ENCODE measurements at regions not wholly inside any gene's neighbourhood (a gene's known extent, or its start where the extent isn't known, plus 50 kb on each side); places are given as distances from the start of the nearest gene placed in this dataset.

DNA sequence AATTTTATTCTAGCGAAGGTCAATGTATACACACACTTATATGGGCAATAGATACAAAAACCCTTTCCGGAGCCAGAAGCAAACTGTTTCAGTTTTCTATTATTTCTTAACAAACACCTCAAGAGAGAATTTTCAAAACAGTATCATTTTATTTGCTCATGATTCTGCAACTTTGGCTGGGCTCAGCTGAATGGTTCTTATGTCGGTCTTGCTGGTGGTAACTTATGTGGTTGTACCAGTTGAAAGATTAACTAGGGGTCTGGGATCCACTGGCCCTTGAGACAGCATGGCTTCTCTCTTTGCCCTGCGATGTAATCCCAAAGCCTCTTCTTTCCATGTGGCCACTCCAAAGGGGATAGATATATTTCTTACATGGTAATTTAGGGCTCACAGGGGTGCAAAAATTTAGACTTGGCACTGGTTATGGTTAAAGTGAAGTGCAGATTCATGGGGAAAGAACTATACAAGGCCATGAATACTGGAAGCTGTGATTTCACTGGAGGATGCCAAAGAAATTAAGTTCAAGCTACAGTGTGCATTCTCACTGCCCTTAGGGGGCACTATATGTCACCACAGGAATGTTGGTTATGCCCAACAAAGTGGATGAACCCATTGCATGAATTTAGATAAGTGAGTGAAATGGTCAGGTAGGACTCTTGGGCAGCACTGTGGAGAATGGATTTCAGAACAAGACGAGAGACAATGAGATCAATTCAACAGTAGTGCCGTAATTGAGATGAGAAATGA lies 94.3 kb upstream of the NAV3 start (continued):
- TF ChIP-seq, protein P1, sequence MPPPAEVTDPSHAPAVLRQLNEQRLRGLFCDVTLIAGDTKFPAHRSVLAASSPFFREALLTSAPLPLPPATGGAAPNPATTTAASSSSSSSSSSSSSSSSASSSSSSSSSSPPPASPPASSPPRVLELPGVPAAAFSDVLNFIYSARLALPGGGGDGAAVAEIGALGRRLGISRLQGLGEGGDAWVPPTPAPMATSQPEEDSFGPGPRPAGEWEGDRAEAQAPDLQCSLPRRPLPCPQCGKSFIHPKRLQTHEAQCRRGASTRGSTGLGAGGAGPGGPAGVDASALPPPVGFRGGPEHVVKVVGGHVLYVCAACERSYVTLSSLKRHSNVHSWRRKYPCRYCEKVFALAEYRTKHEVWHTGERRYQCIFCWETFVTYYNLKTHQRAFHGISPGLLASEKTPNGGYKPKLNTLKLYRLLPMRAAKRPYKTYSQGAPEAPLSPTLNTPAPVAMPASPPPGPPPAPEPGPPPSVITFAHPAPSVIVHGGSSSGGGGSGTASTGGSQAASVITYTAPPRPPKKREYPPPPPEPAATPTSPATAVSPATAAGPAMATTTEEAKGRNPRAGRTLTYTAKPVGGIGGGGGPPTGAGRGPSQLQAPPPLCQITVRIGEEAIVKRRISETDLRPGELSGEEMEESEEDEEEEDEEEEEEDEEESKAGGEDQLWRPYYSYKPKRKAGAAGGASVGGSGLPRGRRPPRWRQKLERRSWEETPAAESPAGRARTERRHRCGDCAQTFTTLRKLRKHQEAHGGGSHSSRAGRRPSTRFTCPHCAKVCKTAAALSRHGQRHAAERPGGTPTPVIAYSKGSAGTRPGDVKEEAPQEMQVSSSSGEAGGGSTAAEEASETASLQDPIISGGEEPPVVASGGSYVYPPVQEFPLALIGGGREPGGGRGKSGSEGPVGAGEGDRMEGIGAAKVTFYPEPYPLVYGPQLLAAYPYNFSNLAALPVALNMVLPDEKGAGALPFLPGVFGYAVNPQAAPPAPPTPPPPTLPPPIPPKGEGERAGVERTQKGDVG (CRISPR knock-in tag; IDR thresholded peaks at IDR 0.05) = no peak
- TF ChIP-seq SMC3 (IDR thresholded peaks at IDR 0.05; ENCODE audit: borderline replicate concordance, low read length) (peak; percentile 34; the same call in 1 of the 2 replicates), SP1 (IDR thresholded peaks at IDR 0.05; ENCODE audit: low read depth, low read length) (no peak)

DNA sequence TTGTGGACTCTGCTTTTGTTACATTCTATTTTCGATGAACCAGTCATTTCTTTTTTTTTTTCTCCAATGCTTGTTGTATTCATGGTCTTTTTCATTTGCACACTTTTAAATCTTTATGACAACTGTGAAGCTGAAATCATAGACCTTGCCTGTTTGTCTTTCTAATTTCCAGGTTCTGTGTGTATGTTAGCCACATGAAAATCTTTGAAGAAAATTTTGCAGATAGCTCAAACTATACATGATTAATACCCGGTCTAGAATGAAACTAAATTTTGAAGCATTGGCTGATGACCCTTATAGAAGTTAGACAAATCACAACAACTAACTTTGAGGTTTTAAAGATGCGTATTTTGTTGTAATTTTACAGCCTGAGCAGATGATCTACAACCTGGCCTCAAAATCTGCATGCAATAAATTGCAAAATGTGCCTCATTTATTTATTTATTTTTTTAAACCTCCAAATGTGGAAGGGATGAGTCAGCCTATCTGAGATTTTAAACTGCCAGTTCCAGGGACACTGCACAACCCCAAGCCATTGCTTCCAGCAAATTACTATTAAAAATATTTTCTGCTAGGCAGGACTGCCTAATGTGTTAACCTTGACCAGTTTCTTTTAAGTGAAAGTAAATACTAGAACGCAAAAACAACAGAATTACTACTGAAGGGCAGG lies 96.3 kb upstream of the NAV3 start:
- Histone ChIP-seq H3K4me2 (ENCODE audit: control insufficient read depth, insufficient read depth) (no peak overlapping the region), H3K9ac (ENCODE audit: control insufficient read depth, insufficient read depth, low read length) (no peak overlapping the region), H3K27me3 (replicated peaks in 1 of 2; ENCODE audit: control insufficient read depth in 2 of 2, insufficient read depth in 2 of 2, low read length in 1 of 2) (no peaks in the 10 kb centered on the region), H4K20me1 (ENCODE audit: control insufficient read depth, insufficient read depth) (no peaks in the 10 kb centered on the region), H3K4me3 (no peak overlapping the region), H3K4me1 (ENCODE audit: control insufficient read depth, insufficient read depth, low read length) (no peaks in the 10 kb centered on the region), H3K79me2 (ENCODE audit: control insufficient read depth, insufficient read depth, low read length) (no peaks in the 10 kb centered on the region), H2AFZ (ENCODE audit: control insufficient read depth, low read depth, low read length) (no peak overlapping the region), H3K9me3 (replicated peaks; ENCODE audit: control insufficient read depth, insufficient read depth, low read length) (no peaks in the 10 kb centered on the region), H3K36me3 (ENCODE audit: control insufficient read depth in 2 of 2, insufficient read depth in 2 of 2, low read length in 1 of 2) (no peaks in the 10 kb centered on the region), H3K27ac (ENCODE audit: control insufficient read depth, insufficient read depth) (no peak overlapping the region)
- BruUV-seq (replicated peaks) = no TSS peak
- ChIA-PET POLR2A (interaction anchor here (0.6 kb wide), 2 partner anchors 150 to 161 kb away, joined by 3 read pairs; no protein-coding TSS in a partner anchor), SMC1A (ENCODE audit: uncharacterized antibody, unreplicated experiment) (interaction anchor here (1.1 kb wide), 1 partner anchor 9 kb away, joined by 4 read pairs; no protein-coding TSS in a partner anchor), CTCF (interaction anchor here (0.7 to 2.0 kb wide), 5 partner anchors 14 to 193 kb away, joined by 3 to 8 read pairs (median 4); no protein-coding TSS in a partner anchor), RAD21 (ENCODE audit: unreplicated experiment) (interaction anchor here (0.6 to 1.1 kb wide), 2 partner anchors 190 to 525 kb away, joined by 3 to 5 read pairs; no protein-coding TSS in a partner anchor)
- intact Hi-C loops (cut with micrococcal nuclease; ENCODE audit: unreplicated experiment) (no loop called here), in situ Hi-C loops (cut with MboI) (no loop called here)
- 22% methylated on average over 4 of the region's 4 CpGs for WGBS (ENCODE audit: insufficient coverage, insufficient replicate concordance, low lambda C conversion rate, missing lambda C conversion rate)
- no peak for ATAC-seq
- DNase-seq (ENCODE audit: low read depth, low spot score) = no peak
- no peak for FAIRE-seq
- TF ChIP-seq ZNF24 (IDR thresholded peaks at IDR 0.05) (no peak), CBX5 (IDR thresholded peaks at IDR 0.05; ENCODE audit: low read depth) (no peak), SKIL (IDR thresholded peaks at IDR 0.05; ENCODE audit: low read depth, poor library complexity, severe bottlenecking) (no peak), NBN (IDR thresholded peaks at IDR 0.05) (no peak), PKNOX1 (IDR thresholded peaks at IDR 0.05) (no peak), SMAD5 (IDR thresholded peaks at IDR 0.05; ENCODE audit: low read depth) (no peak), STAT3 (IDR thresholded peaks at IDR 0.05; ENCODE audit: low read depth, low read length) (no peak), TCF12 (IDR thresholded peaks at IDR 0.05; ENCODE audit: low read depth, low read length) (no peak)
- TF ChIP-seq, protein P2, sequence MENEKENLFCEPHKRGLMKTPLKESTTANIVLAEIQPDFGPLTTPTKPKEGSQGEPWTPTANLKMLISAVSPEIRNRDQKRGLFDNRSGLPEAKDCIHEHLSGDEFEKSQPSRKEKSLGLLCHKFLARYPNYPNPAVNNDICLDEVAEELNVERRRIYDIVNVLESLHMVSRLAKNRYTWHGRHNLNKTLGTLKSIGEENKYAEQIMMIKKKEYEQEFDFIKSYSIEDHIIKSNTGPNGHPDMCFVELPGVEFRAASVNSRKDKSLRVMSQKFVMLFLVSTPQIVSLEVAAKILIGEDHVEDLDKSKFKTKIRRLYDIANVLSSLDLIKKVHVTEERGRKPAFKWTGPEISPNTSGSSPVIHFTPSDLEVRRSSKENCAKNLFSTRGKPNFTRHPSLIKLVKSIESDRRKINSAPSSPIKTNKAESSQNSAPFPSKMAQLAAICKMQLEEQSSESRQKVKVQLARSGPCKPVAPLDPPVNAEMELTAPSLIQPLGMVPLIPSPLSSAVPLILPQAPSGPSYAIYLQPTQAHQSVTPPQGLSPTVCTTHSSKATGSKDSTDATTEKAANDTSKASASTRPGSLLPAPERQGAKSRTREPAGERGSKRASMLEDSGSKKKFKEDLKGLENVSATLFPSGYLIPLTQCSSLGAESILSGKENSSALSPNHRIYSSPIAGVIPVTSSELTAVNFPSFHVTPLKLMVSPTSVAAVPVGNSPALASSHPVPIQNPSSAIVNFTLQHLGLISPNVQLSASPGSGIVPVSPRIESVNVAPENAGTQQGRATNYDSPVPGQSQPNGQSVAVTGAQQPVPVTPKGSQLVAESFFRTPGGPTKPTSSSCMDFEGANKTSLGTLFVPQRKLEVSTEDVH (IDR thresholded peaks at IDR 0.05; ENCODE audit: low read depth, partially characterized antibody) = no peak

All from GM12878 (cell line).